ENCODE measurements at regions not wholly inside any gene's neighbourhood (a gene's known extent, or its start where the extent isn't known, plus 50 kb on each side); places are given as distances from the start of the nearest gene placed in this dataset.

- ChIA-PET CTCF (no interaction called here), POLR2A (no interaction called here)
- TF ChIP-seq CTCF (IDR thresholded peaks at IDR 0.05) (no peak), SIN3A (IDR thresholded peaks at IDR 0.05; ENCODE audit: borderline replicate concordance, insufficient read depth, low read depth, low read length) (no peak), POLR2AphosphoS5 (IDR thresholded peaks at IDR 0.05; ENCODE audit: low read depth, low read length) (no peak), REST (IDR thresholded peaks at IDR 0.05; ENCODE audit: insufficient read depth in 1 of 2, low read depth in 2 of 2, low read length in 1 of 2) (no peak), TCF7L2 (IDR thresholded peaks at IDR 0.05; ENCODE audit: low read depth, low read length) (no peak)
- no peak for ATAC-seq
- Histone ChIP-seq H3K4me3 (ENCODE audit: low read depth in 2 of 2, low read length in 2 of 2) (no peak overlapping the region), H3K4me1 (ENCODE audit: control insufficient read depth, insufficient read depth, low read length) (no peaks in the 10 kb centered on the region), H3K9me3 (ENCODE audit: control insufficient read depth, insufficient read depth, low read depth, low read length) (no peaks in the 10 kb centered on the region), H3K36me3 (ENCODE audit: control insufficient read depth, insufficient read depth, low read length) (no peaks in the 10 kb centered on the region), H3K27ac (ENCODE audit: low read length) (no peak overlapping the region), H3K27me3 (ENCODE audit: control insufficient read depth, insufficient read depth, low read length) (no peaks in the 10 kb centered on the region)
- DNase-seq (ENCODE audit: low read depth, low spot score): no peak
- intact Hi-C loops (cut with micrococcal nuclease; ENCODE audit: unreplicated experiment): loop anchor here (10.0 kb wide), 1 partner anchor 97 kb away; the partner anchor contains the start of gene CLDN5
- in situ Hi-C loops (cut with HindIII; ENCODE audit: low pct_unique_long_range_greater_than_20kb, low sequenced_read_pairs): no loop called here
- no TSS peak for BruUV-seq (replicated peaks)
Observed at GRCh38 chr22:19622061-19622441, 92.3 kb upstream of the SEPTIN5 start.

- CTCF ChIA-PET: no interaction called here
- DNase-seq (ENCODE audit: low read depth, low spot score): no peak
- H3K27ac ChIP-seq (ENCODE audit: low read length): no peak overlapping the region
- intact Hi-C loops (cut with micrococcal nuclease; ENCODE audit: unreplicated experiment) (loop anchor here (10.0 kb wide), 1 partner anchor 101 kb away; the partner anchor contains the start of gene CLDN5), in situ Hi-C loops (cut with HindIII; ENCODE audit: low pct_unique_long_range_greater_than_20kb, low sequenced_read_pairs) (no loop called here)
- no TSS peak for BruUV-seq (replicated peaks)
- no peak for ATAC-seq
- no peaks in the 10 kb centered on the region for H3K4me1 ChIP-seq (ENCODE audit: control insufficient read depth, insufficient read depth, low read length)
- no peaks in the 10 kb centered on the region for H3K36me3 ChIP-seq (ENCODE audit: control insufficient read depth, insufficient read depth, low read length)
- TF ChIP-seq POLR2AphosphoS5 (IDR thresholded peaks at IDR 0.05; ENCODE audit: low read depth, low read length) (no peak), REST (IDR thresholded peaks at IDR 0.05; ENCODE audit: insufficient read depth in 1 of 2, low read depth in 2 of 2, low read length in 1 of 2) (no peak), CTCF (IDR thresholded peaks at IDR 0.05) (no peak), SIN3A (IDR thresholded peaks at IDR 0.05; ENCODE audit: borderline replicate concordance, insufficient read depth, low read depth, low read length) (no peak), TCF7L2 (IDR thresholded peaks at IDR 0.05; ENCODE audit: low read depth, low read length) (no peak)
- H3K27me3 ChIP-seq (ENCODE audit: control insufficient read depth, insufficient read depth, low read length): no peaks in the 10 kb centered on the region
- no peak overlapping the region for H3K4me3 ChIP-seq (ENCODE audit: low read depth in 2 of 2, low read length in 2 of 2)
- POLR2A ChIA-PET: no interaction called here
- H3K9me3 ChIP-seq (ENCODE audit: control insufficient read depth, insufficient read depth, low read depth, low read length): no peaks in the 10 kb centered on the region
Observed at GRCh38 chr22:19625331-19626041, 88.8 kb upstream of the SEPTIN5 start.

Data from Panc1 (cell line).